ENCODE measurements at regions not wholly inside any gene's neighbourhood (a gene's known extent, or its start where the extent isn't known, plus 50 kb on each side); places are given as distances from the start of the nearest gene placed in this dataset.
A peak's percentile ranks its signal among the peaks of the same experiment; 100 is the strongest.

- H3K9me3 ChIP-seq = peaks cover 0 to 7% (median 7%) of the 10 kb centered on the region in 4 donors
- no peaks in the 10 kb centered on the region for H3K27me3 ChIP-seq
- H3K4me3 ChIP-seq = no peak overlapping the region
- H3K27ac ChIP-seq (replicated peaks in 1 of 4) = no peak overlapping the region
- intact Hi-C loops (cut with DNase I) = no loop called here
- TF ChIP-seq POLR2AphosphoS5 (IDR thresholded peaks at IDR 0.05) = no peak
- TF ChIP-seq POLR2A (IDR thresholded peaks at IDR 0.05; ENCODE audit: low read depth) = no peak
- TF ChIP-seq EP300 (IDR thresholded peaks at IDR 0.05) = no peak
- TF ChIP-seq CTCF (IDR thresholded peaks at IDR 0.05) = no peak
- H3K36me3 ChIP-seq = no peaks in the 10 kb centered on the region
- DNase-seq (ENCODE audit: extremely low spot score) = no peak
- H3K4me1 ChIP-seq = peaks cover 0 to 25% (median 16%) of the 10 kb centered on the region in 4 donors
Measured at GRCh38 chr12:18794000-18794399, 56.1 kb downstream of the CAPZA3 start.

DNA sequence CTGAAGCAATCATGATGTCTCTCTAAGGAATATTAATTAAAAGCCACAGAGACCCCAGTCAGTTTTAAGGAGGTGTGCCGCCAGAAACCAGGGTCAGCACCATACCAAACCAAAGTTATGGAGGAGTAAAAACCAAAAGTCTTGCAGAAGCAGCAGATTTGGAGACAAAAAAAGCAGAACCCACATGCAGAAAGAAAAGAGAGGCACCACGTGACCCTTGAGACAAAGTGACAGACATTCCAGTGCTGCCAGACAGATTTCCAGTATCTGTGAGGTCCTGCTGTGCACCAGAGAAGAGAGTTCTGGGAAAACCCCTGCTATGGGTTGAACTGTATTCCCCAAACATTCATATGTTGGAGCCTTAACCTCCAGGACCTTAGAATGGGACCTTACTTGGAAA, 59.7 kb downstream of the CAPZA3 start:
- 94% methylated on average over 2 of the region's 2 CpGs for WGBS
- no peaks in the 10 kb centered on the region for H3K36me3 ChIP-seq
- H3K27ac ChIP-seq (replicated peaks in 1 of 4) = peak overlapping the region; percentile 63 to 77 (median 67)
- no peaks in the 10 kb centered on the region for H3K27me3 ChIP-seq
- H3K9me3 ChIP-seq = no peaks in the 10 kb centered on the region
- H3K4me3 ChIP-seq = no peak overlapping the region
- peaks cover 0 to 31% (median 22%) of the 10 kb centered on the region in 4 donors for H3K4me1 ChIP-seq
- intact Hi-C loops (cut with DNase I) = no loop called here
- DNase-seq (ENCODE audit: extremely low spot score) = no peak
- TF ChIP-seq EP300 (IDR thresholded peaks at IDR 0.05) (no peak), CTCF (IDR thresholded peaks at IDR 0.05) (no peak), POLR2AphosphoS5 (IDR thresholded peaks at IDR 0.05) (no peak), POLR2A (IDR thresholded peaks at IDR 0.05; ENCODE audit: low read depth) (no peak)

DNA sequence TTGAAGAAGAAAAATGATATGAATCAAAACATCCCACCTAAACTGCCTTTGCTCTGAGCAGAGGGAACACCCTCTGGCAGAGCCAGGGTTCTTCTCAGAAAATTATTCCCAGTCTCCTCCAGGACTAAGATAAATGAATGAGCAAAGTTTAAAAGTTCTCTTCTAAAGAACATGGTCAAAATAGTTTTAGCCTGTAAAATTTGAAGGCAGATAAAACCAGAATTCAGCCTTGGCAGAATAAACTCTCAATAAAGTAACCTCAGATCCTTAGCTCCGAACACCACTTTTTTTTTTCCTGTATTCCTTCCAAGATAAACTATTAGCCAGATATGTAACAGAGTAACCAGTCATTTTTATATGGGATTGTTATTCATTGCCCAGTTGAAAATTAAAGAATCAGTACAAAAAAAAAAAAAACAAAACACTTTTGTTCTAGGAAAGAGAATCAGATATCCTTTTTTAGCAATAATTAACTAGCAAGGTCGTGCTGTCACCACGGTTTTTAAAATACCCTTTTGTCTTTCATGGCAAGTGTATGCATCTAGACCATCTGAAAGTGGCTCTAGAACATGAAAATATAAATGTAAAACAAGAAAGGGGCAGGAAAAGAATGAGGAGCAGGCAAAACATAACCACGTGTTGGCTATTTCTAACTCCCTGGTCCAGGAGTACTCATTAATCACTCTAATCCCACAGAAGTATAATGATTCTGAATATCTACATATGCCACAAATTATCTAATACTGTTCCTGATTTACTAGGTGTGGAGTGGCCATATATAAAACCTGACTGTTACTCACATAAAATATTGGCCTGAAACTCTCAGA, 60.8 kb downstream of the CAPZA3 start:
- Histone ChIP-seq H3K27me3 (no peaks in the 10 kb centered on the region), H3K27ac (replicated peaks in 1 of 4) (peak overlapping the region; percentile 63 to 77 (median 67)), H3K4me3 (peak overlapping the region in 2 of 4 donors; percentile 7 to 15), H3K4me1 (peaks cover 0 to 33% (median 22%) of the 10 kb centered on the region in 4 donors), H3K9me3 (no peaks in the 10 kb centered on the region), H3K36me3 (no peaks in the 10 kb centered on the region)
- DNase-seq (ENCODE audit: extremely low spot score) = no peak
- TF ChIP-seq EP300 (IDR thresholded peaks at IDR 0.05) (no peak), POLR2A (IDR thresholded peaks at IDR 0.05; ENCODE audit: low read depth) (no peak)
- whole genome bisulfite sequencing = 25% methylated on average over 4 of the region's 4 CpGs
- intact Hi-C loops (cut with DNase I) = no loop called here

DNA sequence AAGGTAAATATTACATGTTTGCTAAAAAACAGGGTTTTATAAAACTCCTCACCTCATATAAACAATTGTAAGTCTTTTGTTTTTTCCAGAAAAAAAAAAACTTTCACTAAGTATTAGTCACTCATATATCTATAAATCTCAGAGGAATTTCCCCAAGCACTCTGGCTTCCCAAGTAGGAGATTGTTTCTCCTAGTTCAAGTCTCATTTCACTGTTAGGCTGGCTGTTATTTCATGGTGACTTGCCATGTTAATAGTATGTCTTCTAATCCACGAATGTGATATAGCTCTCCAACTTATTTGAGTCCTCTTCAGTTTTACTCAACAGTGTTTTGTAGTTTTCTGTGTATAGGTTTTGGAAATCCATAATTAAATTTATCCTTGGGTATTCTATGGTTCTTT, 61.6 kb downstream of the CAPZA3 start:
- TF ChIP-seq EP300 (IDR thresholded peaks at IDR 0.05) (no peak), POLR2AphosphoS5 (IDR thresholded peaks at IDR 0.05) (no peak), POLR2A (IDR thresholded peaks at IDR 0.05; ENCODE audit: low read depth) (no peak), CTCF (IDR thresholded peaks at IDR 0.05) (no peak)
- 56% methylated on average over 1 of the region's 1 CpG for WGBS
- Histone ChIP-seq H3K27me3 (no peaks in the 10 kb centered on the region), H3K36me3 (no peaks in the 10 kb centered on the region), H3K27ac (replicated peaks in 1 of 4) (peak overlapping the region; percentile 63 to 77 (median 67)), H3K4me1 (peaks cover 0 to 34% (median 22%) of the 10 kb centered on the region in 4 donors), H3K9me3 (no peaks in the 10 kb centered on the region), H3K4me3 (no peak overlapping the region)
- no peak for DNase-seq (ENCODE audit: extremely low spot score)
- intact Hi-C loops (cut with DNase I) = no loop called here

DNA sequence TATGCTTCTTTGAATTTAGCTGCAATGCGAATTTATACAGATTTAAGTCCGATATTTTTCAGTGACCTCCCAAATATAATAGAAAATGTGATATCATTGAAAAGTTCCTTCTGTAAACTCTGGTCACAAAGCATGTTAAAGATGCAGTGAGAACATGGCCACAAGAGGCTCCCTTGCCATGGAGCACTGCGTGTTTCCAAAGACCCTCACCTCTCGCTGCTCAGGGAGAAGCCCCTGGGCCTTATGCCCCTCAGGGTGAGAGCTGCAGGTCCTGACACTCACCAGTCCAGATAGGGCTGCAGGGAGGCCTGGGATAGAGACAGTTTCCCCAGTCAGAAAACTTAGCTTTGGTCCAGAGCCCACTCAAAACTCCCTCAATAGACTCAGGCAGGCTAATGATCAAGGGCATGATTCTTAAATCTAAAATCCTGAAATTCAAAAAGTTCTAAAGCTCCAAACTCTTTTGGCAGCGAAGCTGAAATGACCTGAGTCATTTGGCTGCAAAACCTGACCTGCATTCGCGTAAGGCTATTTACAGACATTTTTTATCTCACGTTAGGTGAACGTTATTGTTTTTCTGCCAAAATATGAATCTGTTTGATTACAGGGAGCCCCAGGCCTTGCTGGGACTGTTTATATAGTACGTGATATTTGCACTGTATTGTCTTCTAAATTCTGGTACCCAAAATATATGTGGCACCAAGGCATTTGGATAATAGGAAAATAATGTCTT, 67.8 kb downstream of the CAPZA3 start:
- Histone ChIP-seq H3K36me3 (no peaks in the 10 kb centered on the region), H3K27me3 (no peaks in the 10 kb centered on the region), H3K9me3 (no peaks in the 10 kb centered on the region), H3K27ac (replicated peaks in 1 of 4) (no peak overlapping the region), H3K4me3 (no peak overlapping the region), H3K4me1 (peaks cover 0 to 10% (median 6%) of the 10 kb centered on the region in 4 donors)
- no peak for DNase-seq (ENCODE audit: extremely low spot score)
- intact Hi-C loops (cut with DNase I) = no loop called here
- no peak for TF ChIP-seq POLR2A (IDR thresholded peaks at IDR 0.05; ENCODE audit: low read depth)
- no peak for TF ChIP-seq EP300 (IDR thresholded peaks at IDR 0.05)
- no peak for TF ChIP-seq CTCF (IDR thresholded peaks at IDR 0.05)
- no peak for TF ChIP-seq POLR2AphosphoS5 (IDR thresholded peaks at IDR 0.05)
- WGBS = 80% methylated on average over 10 of the region's 10 CpGs
